GM12864 (cell line): ENCODE measurements at regions not wholly inside any gene's neighbourhood (a gene's known extent, or its start where the extent isn't known, plus 50 kb on each side); places are given as distances from the start of the nearest gene placed in this dataset.

Experiments used
- DNase-seq: peaks from one replicate; pipeline ENCODE4 v3.0.0-alpha.2; 2011; ENCODE audit warnings: low read depth
- H3K4me3 ChIP-seq: 2 replicates; pipeline ENCODE4 v1.5.1; 2011; ENCODE audit warnings: mild to moderate bottlenecking, low read depth, low read length, control low read depth
- CTCF ChIP-seq: IDR thresholded peaks from 2 replicates; pipeline ENCODE4 v1.5.1; 2011; ENCODE audit warnings: low read depth, mild to moderate bottlenecking, moderate library complexity, low read length, control low read depth, inconsistent platforms; ENCODE audit errors: missing control alignments

GRCh38 chr3:16834214-16834613, 50.5 kb upstream of the PLCL2 start:
- no peak for DNase-seq
- peak; percentile 47 for TF ChIP-seq CTCF
- H3K4me3 ChIP-seq: no peak overlapping the region

DNA sequence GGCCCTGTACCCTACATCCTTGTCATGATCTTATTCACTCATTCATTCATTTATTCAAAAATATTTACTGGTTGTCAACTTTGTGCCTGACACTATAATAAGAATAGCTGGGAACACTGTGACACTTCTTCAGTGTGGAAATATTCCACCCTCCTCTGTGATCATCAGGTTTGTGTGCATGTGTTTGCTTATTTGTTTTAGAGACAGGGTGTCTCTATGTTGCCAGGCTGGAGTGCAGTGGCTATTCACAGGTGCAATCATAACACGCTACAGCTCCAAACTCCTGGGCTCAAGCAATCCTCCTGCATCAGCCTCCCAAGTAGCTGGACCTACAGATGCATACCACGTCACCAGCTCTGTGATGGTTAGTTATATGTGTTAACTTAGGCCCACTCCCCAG, 50.0 kb upstream of the PLCL2 start:
- no peak for TF ChIP-seq CTCF
- no peak for DNase-seq

More for the DNA sequence above, 50.0 kb upstream of the PLCL2 start:
- no peak overlapping the region for H3K4me3 ChIP-seq
